Right lobe of liver (tissue), 4 donors: ENCODE measurements at regions not wholly inside any gene's neighbourhood (a gene's known extent, or its start where the extent isn't known, plus 50 kb on each side); places are given as distances from the start of the nearest gene placed in this dataset.

ENCODE experiments used
- CTCF ChIP-seq, 4 donors: fragments of 200-600 bp in 3 of 4; fragments of 450-650 bp in 1 of 4; IDR thresholded peaks; one replicate each; pipeline versions ENCODE4 v1.5.1 to v1.8.0; 2016 to 2022; ENCODE audit warnings: antibody characterized with exemption in 4 of 4, mild to moderate bottlenecking in 2 of 4
- POLR2A ChIP-seq: fragments of 450-650 bp; IDR thresholded peaks from one replicate; pipeline ENCODE4 v1.6.1; 2017; ENCODE audit warnings: antibody characterized with exemption, mild to moderate bottlenecking
- donor health status: DM: no; HTN: no; CAD: no.
- donor health status: DM: no; HTN: no; CAD: no.
- donor health status: DM: no; HTN: yes; CAD: no.

- TF ChIP-seq CTCF (IDR thresholded peaks at IDR 0.05) (no peak), POLR2A (no peak)
Measured at GRCh38 chr1:96025062-96025461, 696.5 kb upstream of the PTBP2 start.
